Amygdala (tissue), 56 donors: ENCODE measurements at regions not wholly inside any gene's neighbourhood (a gene's known extent, or its start where the extent isn't known, plus 50 kb on each side); places are given as distances from the start of the nearest gene placed in this dataset.
"Not testable (repeated sequence)": the region's sequence is repeated elsewhere in the genome, so short reads cannot be mapped to it uniquely, and the experiment has no call there.

Experiments used
- DNase-seq, 56 donors: peaks; one replicate each; lab custom pipeline; 2025; lab: John Stamatoyannopoulos, UW

DNA sequence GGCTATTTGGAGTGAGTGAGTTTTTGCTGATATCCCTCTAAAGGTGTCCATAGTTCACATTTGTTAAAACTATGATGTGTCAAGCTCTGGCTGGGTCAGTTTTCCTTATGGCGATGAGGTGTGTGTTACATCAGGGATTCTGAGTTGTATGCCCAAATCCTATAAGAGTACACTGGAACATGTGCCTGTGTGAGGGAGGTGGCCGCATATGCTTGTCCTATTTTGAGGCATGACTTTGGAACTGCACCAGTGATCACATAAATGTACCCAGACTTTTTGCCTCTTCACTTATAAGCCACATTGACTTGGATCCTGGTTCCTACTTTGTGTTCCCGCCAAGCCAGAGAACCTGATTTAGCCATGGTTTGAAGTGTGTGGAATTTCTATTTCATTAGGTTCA lies 140.3 kb upstream of the RXFP2 start:
- no peak for DNase-seq

- DNase-seq: no peak
Observed at GRCh38 chr13:31605076-31605860, 134.1 kb upstream of the RXFP2 start.

DNA sequence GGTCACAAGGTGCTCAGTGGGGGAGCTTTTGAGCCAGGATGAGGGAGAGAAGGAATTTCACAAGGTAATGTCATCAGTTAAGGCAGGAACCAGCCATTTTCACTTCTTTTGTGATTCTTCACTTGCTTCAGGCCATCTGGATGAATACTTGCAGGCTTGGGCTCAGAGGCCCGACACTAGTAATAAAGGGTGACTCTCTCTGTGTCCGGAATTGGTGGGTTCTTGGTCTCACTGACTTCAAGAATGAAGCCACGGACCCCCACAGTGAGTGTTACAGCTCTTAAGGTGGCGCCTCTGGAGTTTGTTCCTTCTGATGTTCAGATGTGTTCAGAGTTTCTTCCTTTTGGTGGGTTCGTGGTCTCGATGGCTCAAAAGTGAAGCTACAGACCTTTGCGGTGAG lies 131.8 kb upstream of the RXFP2 start:
- DNase-seq: not testable (repeated sequence)

DNA sequence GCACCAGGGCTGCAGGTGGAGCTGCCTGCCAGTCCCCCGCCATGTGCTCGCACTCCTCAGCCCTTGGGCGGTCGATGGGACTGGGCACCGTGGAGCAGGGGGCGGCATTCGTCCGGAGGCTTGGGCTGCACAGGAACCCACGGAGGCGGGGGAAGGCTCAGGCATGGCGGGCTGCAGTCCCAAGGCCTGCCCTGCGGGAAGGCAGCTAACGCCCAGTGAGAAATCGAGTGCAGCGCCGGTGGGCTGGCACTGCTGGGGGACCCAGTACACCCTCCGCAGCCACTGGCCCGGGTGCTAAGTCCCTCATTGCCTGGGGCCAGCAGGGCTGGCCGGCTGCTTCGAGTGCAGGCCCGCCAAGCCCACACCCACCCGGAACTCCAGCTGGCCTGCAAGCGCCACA lies 130.5 kb upstream of the RXFP2 start:
- DNase-seq: not testable (repeated sequence)

GRCh38 chr13:31610270-31610998 lies 128.9 kb upstream of the RXFP2 start:
- DNase-seq: no peak

- no peak for DNase-seq
Observed at GRCh38 chr13:31611214-31611613, 128.1 kb upstream of the RXFP2 start.

GRCh38 chr13:31614073-31614472 lies 125.3 kb upstream of the RXFP2 start:
- no peak for DNase-seq

GRCh38 chr13:31614704-31615103 lies 124.6 kb upstream of the RXFP2 start:
- no peak for DNase-seq

DNA sequence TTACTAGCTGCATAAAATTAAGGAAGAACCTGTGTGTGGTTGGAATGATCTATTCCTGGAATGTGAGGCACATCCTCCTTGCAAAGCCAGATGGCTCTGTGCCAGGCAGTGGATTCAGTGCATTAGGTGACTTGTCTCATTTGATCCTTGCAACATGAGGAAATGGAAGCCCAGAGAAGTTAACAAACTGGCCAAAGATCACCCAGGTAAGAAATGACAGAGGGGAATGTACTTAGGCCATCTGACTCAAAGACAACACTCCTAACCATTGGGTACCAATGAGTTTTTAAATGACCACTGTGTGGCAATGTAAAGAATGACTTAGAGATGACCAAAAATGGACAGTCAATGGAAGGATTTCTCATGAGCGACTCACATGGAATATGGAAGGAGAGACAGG lies 114.2 kb upstream of the RXFP2 start:
- DNase-seq: no peak

DNA sequence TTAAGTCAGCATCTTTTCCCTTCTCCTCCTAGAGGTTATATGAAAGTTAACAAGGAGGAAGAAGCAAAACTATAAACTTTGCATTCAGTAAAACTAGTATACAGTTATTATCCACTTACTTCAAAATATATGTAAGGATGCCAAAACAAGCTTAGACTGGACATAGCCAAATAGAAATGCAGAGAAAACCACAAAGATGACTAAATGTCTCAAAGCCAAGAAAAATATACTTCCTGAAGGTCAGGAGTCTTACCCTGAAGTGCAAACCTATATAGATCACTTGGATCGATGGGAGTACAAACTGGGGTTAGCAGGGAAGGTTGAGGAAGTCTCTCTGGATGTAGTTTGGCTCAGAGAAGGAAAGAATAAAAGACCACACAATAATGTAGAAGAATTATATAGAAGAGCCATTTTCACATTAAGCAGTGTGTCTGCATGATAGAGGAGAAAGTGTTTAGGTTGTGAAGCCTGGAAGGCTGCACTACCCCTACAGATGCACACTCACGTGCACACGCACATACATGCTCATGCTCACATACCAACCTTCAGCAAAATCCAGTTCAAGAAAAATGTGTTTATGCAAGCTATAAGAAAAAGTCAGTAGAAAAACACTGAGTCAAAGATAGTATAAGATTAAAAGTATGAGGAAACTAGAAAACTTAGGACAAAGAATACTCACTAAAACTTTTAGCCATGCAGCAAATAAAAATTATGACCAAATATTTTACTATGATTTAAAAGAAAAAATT lies 112.1 kb upstream of the RXFP2 start:
- DNase-seq: no peak

DNA sequence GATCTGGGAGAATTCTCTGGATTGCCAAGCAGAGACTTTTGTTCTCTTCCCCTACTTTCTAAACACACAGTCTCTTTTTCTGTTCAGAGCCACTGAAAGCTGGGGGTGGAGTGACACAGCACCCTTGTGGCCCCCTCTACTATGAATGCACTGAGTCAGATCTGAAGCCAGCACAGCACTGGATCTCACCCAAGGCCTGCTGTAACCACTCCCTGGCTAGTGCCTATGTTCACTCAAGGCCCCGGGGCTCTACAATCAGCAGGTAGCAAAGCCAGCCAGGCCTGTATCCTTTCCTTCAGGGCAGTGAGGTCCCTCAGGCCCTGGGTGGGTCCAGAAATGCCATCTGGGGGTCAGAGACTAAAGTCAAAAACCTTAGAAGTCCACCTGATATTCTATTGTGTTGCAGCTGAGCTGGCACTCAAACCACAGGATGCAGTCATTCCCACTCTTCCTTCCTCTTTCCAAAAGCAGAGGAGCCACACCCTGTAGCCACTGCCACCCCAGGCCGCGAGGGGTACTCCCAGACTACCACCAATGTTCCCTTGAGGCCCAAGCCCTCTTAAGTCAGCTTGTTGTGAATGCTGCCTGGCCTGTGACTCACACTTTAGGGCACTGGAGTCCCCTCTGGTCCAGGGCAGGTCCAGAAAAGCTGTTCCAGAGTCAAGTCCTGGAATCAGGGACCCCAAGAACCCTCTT lies 110.1 kb upstream of the RXFP2 start:
- no peak for DNase-seq

DNA sequence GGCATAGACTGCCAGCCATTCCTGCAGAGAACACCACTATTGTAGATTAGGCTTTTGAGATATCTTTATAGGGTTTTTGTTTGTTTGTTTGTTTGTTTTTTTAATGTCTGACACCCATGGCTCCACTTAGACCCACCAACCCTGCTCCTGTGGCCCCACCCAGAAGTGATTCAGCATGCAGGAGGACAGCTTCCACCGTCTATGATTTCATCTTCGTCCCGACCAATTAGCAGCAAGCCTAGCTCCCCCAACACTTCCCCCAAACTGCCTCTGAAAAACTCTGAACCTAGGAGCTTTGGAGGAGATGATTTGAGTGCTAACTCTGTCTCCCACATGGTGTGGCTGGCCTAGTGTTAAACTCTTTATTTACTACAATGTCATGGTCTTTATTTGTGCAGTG lies 108.3 kb upstream of the RXFP2 start:
- DNase-seq: no peak

DNA sequence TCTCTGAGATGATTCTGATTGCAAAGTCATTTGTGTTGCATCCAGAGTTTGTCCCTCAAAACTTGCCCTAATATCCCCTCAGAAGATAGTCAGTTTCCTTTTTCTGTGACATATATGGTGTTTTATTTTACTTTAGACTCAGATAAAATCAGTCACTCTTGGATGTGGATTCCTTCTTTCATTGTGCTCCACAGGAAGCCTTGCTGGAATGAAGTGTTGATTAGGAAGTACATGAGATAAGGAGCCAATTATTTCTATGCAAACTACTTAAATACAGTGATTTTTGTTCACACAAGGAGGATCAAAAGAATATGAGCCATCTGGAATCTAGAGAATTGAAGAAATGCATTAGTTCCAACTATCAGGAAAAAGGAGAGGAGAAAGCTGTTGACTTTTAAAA lies 107.6 kb upstream of the RXFP2 start:
- no peak for DNase-seq

- DNase-seq: no peak
Observed at GRCh38 chr13:31638577-31638976, 100.7 kb upstream of the RXFP2 start.

GRCh38 chr13:31639443-31640163 lies 99.7 kb upstream of the RXFP2 start:
- DNase-seq: no peak

- no peak for DNase-seq
Observed at GRCh38 chr13:31649766-31650165, 89.6 kb upstream of the RXFP2 start.

- no peak for DNase-seq
Observed at GRCh38 chr13:31653730-31654129, 85.6 kb upstream of the RXFP2 start.

GRCh38 chr13:31663880-31664585 lies 75.3 kb upstream of the RXFP2 start:
- no peak for DNase-seq

DNA sequence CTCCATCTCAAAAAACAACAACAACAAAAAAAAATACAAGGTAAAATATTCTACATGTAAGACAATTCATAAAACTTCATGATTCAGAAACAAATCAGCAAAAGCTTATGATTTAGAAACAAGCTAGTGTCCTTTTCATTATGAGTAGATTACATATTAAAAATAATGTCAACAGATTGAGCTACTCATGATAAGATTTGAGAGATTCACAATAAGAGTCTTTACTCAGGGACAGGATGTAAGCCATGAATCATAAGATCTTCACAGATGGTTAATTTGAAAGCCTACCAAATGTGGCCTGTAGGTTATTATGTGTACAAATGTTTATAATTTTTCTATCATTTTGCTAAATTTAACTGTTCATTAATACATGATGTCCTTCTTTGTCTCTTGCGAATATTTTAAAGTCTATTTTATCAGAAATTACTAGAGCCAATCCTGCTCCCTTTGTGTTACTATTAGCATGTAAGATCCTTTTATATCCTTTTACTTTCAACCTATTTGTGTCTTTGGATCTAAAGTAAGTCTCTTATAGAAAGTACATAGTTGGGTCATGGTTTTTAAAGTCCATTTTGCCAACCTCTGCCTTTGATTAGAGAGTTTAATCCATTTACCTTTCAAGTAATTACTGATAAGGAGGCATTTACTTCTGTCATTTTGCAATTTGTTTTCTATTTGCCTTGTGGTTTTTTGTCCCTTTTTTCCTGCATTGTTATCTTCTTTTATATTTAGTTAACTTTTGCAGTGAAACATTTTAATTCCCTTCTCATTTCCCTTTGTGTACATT lies 68.3 kb upstream of the RXFP2 start:
- no peak for DNase-seq
